ENCODE measurements at regions not wholly inside any gene's neighbourhood (a gene's known extent, or its start where the extent isn't known, plus 50 kb on each side); places are given as distances from the start of the nearest gene placed in this dataset.

DNA sequence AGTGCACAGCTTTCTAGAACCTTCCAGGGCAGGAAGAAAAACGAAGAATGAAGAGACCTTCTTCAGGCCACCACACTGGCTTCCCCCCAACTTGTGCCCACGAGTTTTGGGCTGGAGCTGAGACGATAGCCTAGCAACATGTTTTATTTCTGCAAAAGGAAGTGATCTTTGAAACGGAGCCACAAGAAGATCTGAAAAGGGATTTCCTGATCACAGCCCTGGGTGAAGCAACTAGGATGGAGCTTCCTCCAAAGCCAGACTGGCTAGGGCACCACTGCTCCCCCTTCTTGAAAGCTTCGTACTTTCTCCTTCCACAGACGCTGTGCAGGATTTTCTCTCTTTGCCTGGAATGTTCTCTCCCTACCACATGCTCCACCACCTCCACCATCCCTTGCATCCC is 418.3 kb downstream of the MED13L start:
- no peaks in the 10 kb centered on the region for H3K36me3 ChIP-seq
- TF ChIP-seq, protein P1, sequence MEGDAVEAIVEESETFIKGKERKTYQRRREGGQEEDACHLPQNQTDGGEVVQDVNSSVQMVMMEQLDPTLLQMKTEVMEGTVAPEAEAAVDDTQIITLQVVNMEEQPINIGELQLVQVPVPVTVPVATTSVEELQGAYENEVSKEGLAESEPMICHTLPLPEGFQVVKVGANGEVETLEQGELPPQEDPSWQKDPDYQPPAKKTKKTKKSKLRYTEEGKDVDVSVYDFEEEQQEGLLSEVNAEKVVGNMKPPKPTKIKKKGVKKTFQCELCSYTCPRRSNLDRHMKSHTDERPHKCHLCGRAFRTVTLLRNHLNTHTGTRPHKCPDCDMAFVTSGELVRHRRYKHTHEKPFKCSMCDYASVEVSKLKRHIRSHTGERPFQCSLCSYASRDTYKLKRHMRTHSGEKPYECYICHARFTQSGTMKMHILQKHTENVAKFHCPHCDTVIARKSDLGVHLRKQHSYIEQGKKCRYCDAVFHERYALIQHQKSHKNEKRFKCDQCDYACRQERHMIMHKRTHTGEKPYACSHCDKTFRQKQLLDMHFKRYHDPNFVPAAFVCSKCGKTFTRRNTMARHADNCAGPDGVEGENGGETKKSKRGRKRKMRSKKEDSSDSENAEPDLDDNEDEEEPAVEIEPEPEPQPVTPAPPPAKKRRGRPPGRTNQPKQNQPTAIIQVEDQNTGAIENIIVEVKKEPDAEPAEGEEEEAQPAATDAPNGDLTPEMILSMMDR (IDR thresholded peaks at IDR 0.05), result no peak
- H3K4me3 ChIP-seq, result no peak overlapping the region
- H3K9me3 ChIP-seq, result no peaks in the 10 kb centered on the region
- DNase-seq, result no peak
- peaks cover 4% of the 10 kb centered on the region for H3K27me3 ChIP-seq
- no peaks in the 10 kb centered on the region for H3K4me1 ChIP-seq
- H3K27ac ChIP-seq, result no peak overlapping the region
- no peak for ATAC-seq
- intact Hi-C loops (cut with DNase I), result no loop called here

GRCh38 chr12:115857923-115858322 is 419.6 kb downstream of the MED13L start:
- peak overlapping the region; percentile 36 for H3K27ac ChIP-seq
- H3K36me3 ChIP-seq, result no peaks in the 10 kb centered on the region
- intact Hi-C loops (cut with DNase I), result no loop called here

GRCh38 chr12:115857160-115857920 is 420.2 kb downstream of the MED13L start:
- H3K27me3 ChIP-seq, result peaks cover 4% of the 10 kb centered on the region
- DNase-seq, result no peak
- no peaks in the 10 kb centered on the region for H3K9me3 ChIP-seq
- intact Hi-C loops (cut with DNase I), result no loop called here
- no peaks in the 10 kb centered on the region for H3K36me3 ChIP-seq
- H3K27ac ChIP-seq, result peak overlapping the region; percentile 37
- TF ChIP-seq, protein P1 (IDR thresholded peaks at IDR 0.05), result no peak
- ATAC-seq, result no peak
- H3K4me1 ChIP-seq, result no peaks in the 10 kb centered on the region
- H3K4me3 ChIP-seq, result no peak overlapping the region

More at GRCh38 chr12:115857923-115858322, 419.6 kb downstream of the MED13L start:
- Histone ChIP-seq H3K27me3 (peaks cover 4% of the 10 kb centered on the region), H3K4me1 (no peaks in the 10 kb centered on the region), H3K4me3 (no peak overlapping the region), H3K9me3 (no peaks in the 10 kb centered on the region)
- no peak for DNase-seq
- ATAC-seq, result peak; percentile 71
- TF ChIP-seq, protein P1 (IDR thresholded peaks at IDR 0.05), result no peak

DNA sequence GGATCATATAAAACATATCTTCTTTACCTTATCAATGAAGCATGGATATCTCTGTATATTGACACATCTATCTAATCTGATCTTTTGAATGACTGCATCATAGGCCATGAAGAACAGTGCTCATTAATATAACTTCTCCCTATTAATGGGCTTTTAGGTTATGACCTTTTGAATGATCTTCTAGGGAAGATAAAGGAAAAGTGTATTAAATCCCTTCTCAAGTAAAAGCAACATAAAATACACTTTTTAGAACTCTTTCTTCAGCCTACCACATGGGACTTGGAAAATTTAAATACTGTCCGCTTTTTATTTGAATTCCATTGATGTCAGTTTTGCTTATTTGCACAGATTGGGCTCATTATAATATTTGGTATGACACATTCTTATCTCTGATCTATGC is 425.4 kb downstream of the MED13L start:
- Histone ChIP-seq H3K27ac (no peak overlapping the region), H3K36me3 (no peaks in the 10 kb centered on the region), H3K9me3 (no peaks in the 10 kb centered on the region), H3K4me1 (no peaks in the 10 kb centered on the region), H3K4me3 (no peak overlapping the region), H3K27me3 (no peaks in the 10 kb centered on the region)
- intact Hi-C loops (cut with DNase I), result no loop called here
- TF ChIP-seq, protein P1 (IDR thresholded peaks at IDR 0.05), result no peak
- DNase-seq, result no peak
- ATAC-seq, result no peak

DNA sequence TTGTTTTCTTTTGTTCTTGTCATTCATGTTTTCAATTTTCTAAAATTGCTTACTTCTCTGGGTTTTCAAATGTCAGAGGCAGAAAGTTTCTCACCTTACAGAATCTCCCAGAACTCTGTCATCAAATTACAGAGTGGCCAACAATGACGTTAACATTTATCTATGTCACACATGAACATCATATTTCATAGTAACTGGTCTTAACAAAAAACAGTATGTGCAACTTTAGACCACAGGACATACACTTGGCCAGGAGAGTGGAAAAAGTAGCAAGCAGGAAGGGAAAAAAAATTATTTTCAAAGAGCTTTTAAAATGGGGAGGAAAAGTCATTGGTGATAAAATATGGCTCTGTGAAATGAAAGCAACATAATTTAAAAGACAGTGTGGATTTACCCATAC is 426.5 kb downstream of the MED13L start:
- Histone ChIP-seq H3K4me3 (no peak overlapping the region), H3K27me3 (no peaks in the 10 kb centered on the region), H3K27ac (no peak overlapping the region), H3K36me3 (no peaks in the 10 kb centered on the region), H3K9me3 (no peaks in the 10 kb centered on the region), H3K4me1 (no peaks in the 10 kb centered on the region)
- intact Hi-C loops (cut with DNase I), result no loop called here
- DNase-seq, result no peak
- TF ChIP-seq, protein P1 (IDR thresholded peaks at IDR 0.05), result no peak
- ATAC-seq, result no peak
